ENCODE measurements at regions not wholly inside any gene's neighbourhood (a gene's known extent, or its start where the extent isn't known, plus 50 kb on each side); places are given as distances from the start of the nearest gene placed in this dataset.

DNA sequence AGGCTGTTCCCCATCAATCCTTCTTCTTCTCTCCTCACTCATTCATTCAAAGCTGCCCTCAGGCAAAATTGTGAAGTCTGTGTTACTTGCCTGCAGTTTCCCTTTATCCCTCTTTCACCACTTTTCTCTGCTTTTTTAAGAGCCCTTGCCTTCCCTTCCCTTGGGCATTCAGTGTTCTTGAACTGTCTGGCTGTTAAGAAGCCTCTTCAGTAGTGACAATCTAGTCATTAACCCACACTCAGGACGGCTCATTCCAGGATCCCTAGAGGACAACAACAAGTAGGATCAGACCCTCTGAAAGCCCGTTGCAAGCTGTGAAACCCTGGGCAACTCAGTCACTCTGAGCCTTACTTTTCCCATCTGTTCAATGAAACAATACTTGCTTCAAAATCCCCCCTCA is 615.7 kb downstream of the EPHA4 start:
- TF ChIP-seq, protein P1, sequence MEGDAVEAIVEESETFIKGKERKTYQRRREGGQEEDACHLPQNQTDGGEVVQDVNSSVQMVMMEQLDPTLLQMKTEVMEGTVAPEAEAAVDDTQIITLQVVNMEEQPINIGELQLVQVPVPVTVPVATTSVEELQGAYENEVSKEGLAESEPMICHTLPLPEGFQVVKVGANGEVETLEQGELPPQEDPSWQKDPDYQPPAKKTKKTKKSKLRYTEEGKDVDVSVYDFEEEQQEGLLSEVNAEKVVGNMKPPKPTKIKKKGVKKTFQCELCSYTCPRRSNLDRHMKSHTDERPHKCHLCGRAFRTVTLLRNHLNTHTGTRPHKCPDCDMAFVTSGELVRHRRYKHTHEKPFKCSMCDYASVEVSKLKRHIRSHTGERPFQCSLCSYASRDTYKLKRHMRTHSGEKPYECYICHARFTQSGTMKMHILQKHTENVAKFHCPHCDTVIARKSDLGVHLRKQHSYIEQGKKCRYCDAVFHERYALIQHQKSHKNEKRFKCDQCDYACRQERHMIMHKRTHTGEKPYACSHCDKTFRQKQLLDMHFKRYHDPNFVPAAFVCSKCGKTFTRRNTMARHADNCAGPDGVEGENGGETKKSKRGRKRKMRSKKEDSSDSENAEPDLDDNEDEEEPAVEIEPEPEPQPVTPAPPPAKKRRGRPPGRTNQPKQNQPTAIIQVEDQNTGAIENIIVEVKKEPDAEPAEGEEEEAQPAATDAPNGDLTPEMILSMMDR (IDR thresholded peaks at IDR 0.05), result no peak
- TF ChIP-seq POLR2A (IDR thresholded peaks at IDR 0.05), result no peak
- no peak for TF ChIP-seq POLR2AphosphoS5 (IDR thresholded peaks at IDR 0.05)

All from breast epithelium (tissue), 3 donors.